ENCODE measurements at regions not wholly inside any gene's neighbourhood (a gene's known extent, or its start where the extent isn't known, plus 50 kb on each side); places are given as distances from the start of the nearest gene placed in this dataset.

DNA sequence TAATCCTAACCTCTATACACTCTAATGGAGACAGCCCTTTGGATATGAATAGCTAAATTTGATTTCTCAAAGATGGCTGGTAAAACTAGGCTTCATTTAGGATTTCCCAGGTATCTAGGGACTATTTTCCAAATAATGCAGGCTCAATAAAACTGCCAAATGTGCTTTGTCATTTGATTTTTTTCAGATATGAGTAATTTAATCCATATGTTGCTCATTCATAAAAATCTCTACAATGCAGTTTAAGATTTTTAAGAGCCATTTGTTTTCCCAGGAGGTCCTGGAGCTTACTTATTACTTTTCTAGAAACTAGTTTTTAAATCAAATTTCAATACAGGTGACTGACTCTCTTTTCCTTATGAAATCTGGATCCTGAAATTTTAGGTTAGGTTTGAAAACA lies 349.3 kb upstream of the SLC24A2 start:
- Histone ChIP-seq H3K4me1 (replicated peaks in 1 of 4; ENCODE audit: control insufficient read depth in 3 of 4, insufficient read depth in 4 of 4, low read length in 3 of 4) (peaks cover 0 to 5% (median under 1%) of the 10 kb centered on the region in 4 experiments; a peak in 2 of 7 replicates), H4K91ac (replicated peaks; ENCODE audit: insufficient read length, low read length) (no peak overlapping the region), H3K27me3 (replicated peaks in 1 of 4; ENCODE audit: control insufficient read depth in 3 of 4, extremely low read depth in 1 of 4, insufficient read depth in 3 of 4, low read length in 3 of 4) (no peaks in the 10 kb centered on the region), H2BK20ac (ENCODE audit: low read length) (no peak overlapping the region), H3K4me3 (ENCODE audit: extremely low read depth in 1 of 4, insufficient read depth in 2 of 4, low read depth in 3 of 4, low read length in 4 of 4) (no peak overlapping the region), H2AFZ (ENCODE audit: low read length) (no peak overlapping the region), H3K14ac (ENCODE audit: insufficient read length) (no peak overlapping the region), H3K4me2 (ENCODE audit: insufficient read depth in 1 of 2, low read depth in 2 of 2, low read length in 2 of 2) (no peak overlapping the region), H3K56ac (replicated peaks; ENCODE audit: insufficient read length, low read depth, low read length) (no peak overlapping the region), H3K23me2 (ENCODE audit: low read depth, low read length) (no peaks in the 10 kb centered on the region), H3K9me3 (ENCODE audit: insufficient read depth in 2 of 2, low read depth in 1 of 2, low read length in 1 of 2) (no peaks in the 10 kb centered on the region), H3K9ac (replicated peaks in 1 of 4; ENCODE audit: extremely low read depth in 1 of 4, low read depth in 3 of 4, low read length in 3 of 4) (no peak overlapping the region), H3K27ac (ENCODE audit: low read depth, low read length) (no peak overlapping the region), H3K36me3 (ENCODE audit: control insufficient read depth in 2 of 4, insufficient read depth in 4 of 4, low read length in 3 of 4) (no peaks in the 10 kb centered on the region), H4K20me1 (replicated peaks in 1 of 2; ENCODE audit: control insufficient read depth in 1 of 2, insufficient read depth in 2 of 2, low read length in 2 of 2) (no peaks in the 10 kb centered on the region), H4K5ac (ENCODE audit: insufficient read length, low read depth, low read length) (no peak overlapping the region), H3K79me1 (ENCODE audit: low read depth, low read length) (no peaks in the 10 kb centered on the region), H2BK120ac (replicated peaks; ENCODE audit: low read depth, low read length) (no peak overlapping the region), H2BK12ac (ENCODE audit: low read depth, low read length) (no peak overlapping the region), H3K4ac (replicated peaks; ENCODE audit: insufficient read length, low read depth, low read length) (no peak overlapping the region), H3K18ac (ENCODE audit: extremely low read depth, low read length) (no peak overlapping the region), H2BK5ac (ENCODE audit: low read depth, low read length) (no peak overlapping the region), H3K23ac (ENCODE audit: insufficient read length) (no peak overlapping the region), H2AK5ac (ENCODE audit: low read depth, low read length) (no peak overlapping the region), H4K8ac (ENCODE audit: extremely low read depth, insufficient read depth, low read length) (no peak overlapping the region), H2BK15ac (ENCODE audit: low read length) (no peak overlapping the region), H3K79me2 (ENCODE audit: control insufficient read depth in 1 of 2, insufficient read depth in 2 of 2, low read length in 2 of 2) (no peaks in the 10 kb centered on the region)
- TF ChIP-seq CHD2 (IDR thresholded peaks at IDR 0.05; ENCODE audit: low read length) (no peak), SUZ12 (IDR thresholded peaks at IDR 0.05; ENCODE audit: low read length) (no peak), ASH2L (IDR thresholded peaks at IDR 0.05; ENCODE audit: low read length) (no peak), FOSL1 (IDR thresholded peaks at IDR 0.05; ENCODE audit: insufficient read depth, low read depth, low read length) (no peak), TCF12 (IDR thresholded peaks at IDR 0.05; ENCODE audit: low read depth, low read length) (no peak), CTBP2 (IDR thresholded peaks at IDR 0.05; ENCODE audit: borderline replicate concordance, insufficient read depth, insufficient read length, low read length) (no peak), SP4 (IDR thresholded peaks at IDR 0.05; ENCODE audit: low read length) (no peak), SAP30 (IDR thresholded peaks at IDR 0.05; ENCODE audit: insufficient read depth, insufficient replicate concordance, low read length) (no peak), HDAC2 (IDR thresholded peaks at IDR 0.05; ENCODE audit: borderline replicate concordance in 1 of 2, low read depth in 2 of 2, low read length in 2 of 2) (no peak), BCL11A (IDR thresholded peaks at IDR 0.05; ENCODE audit: low read depth in 2 of 2, low read length in 2 of 2) (no peak), POLR2A (IDR thresholded peaks at IDR 0.05; ENCODE audit: control extremely low read depth in 1 of 2, low read depth in 2 of 2, low read length in 2 of 2) (no peak), GABPA (IDR thresholded peaks at IDR 0.05; ENCODE audit: borderline replicate concordance, insufficient read depth, low read length) (no peak)
- TF ChIP-seq, protein P1, sequence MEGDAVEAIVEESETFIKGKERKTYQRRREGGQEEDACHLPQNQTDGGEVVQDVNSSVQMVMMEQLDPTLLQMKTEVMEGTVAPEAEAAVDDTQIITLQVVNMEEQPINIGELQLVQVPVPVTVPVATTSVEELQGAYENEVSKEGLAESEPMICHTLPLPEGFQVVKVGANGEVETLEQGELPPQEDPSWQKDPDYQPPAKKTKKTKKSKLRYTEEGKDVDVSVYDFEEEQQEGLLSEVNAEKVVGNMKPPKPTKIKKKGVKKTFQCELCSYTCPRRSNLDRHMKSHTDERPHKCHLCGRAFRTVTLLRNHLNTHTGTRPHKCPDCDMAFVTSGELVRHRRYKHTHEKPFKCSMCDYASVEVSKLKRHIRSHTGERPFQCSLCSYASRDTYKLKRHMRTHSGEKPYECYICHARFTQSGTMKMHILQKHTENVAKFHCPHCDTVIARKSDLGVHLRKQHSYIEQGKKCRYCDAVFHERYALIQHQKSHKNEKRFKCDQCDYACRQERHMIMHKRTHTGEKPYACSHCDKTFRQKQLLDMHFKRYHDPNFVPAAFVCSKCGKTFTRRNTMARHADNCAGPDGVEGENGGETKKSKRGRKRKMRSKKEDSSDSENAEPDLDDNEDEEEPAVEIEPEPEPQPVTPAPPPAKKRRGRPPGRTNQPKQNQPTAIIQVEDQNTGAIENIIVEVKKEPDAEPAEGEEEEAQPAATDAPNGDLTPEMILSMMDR (IDR thresholded peaks at IDR 0.05; ENCODE audit: control extremely low read depth in 1 of 3, insufficient read depth in 1 of 3, low read depth in 1 of 3, low read length in 3 of 3): no peak
- CTCF ChIA-PET (ENCODE audit: partially characterized antibody): interaction anchor here (1.2 to 1.9 kb wide), 4 partner anchors 12 to 43 kb away, joined by 4 to 5 read pairs (median 4); no protein-coding TSS in a partner anchor
- POLR2A ChIA-PET (ENCODE audit: partially characterized antibody): no interaction called here
- DNase-seq (ENCODE audit: low read depth in 1 of 2, low spot score in 2 of 2) (no peak), FAIRE-seq (no peak)

Measured in H1 (cell line).